GM20000 (cell line): ENCODE measurements at regions not wholly inside any gene's neighbourhood (a gene's known extent, or its start where the extent isn't known, plus 50 kb on each side); places are given as distances from the start of the nearest gene placed in this dataset.
A peak's percentile ranks its signal among the peaks of the same experiment; 100 is the strongest.

Experiments used
- DNase-seq: peaks from one replicate; pipeline ENCODE4 v3.0.0; 2012; ENCODE audit warnings: low spot score
- CTCF ChIP-seq: IDR thresholded peaks from 2 replicates; pipeline ENCODE4 v1.5.1; 2012; ENCODE audit warnings: mild to moderate bottlenecking, control low read depth; ENCODE audit errors: extremely low read depth, missing control alignments

- no peak for TF ChIP-seq CTCF
- no peak for DNase-seq
These were observed 110.6 kb downstream of the PFKFB3 start for GRCh38 chr10:6313111-6313895.

- no peak for TF ChIP-seq CTCF
- DNase-seq, result no peak
These were observed 112.0 kb downstream of the PFKFB3 start for GRCh38 chr10:6314620-6315205.

- no peak for TF ChIP-seq CTCF
- DNase-seq, result no peak
These were observed 116.4 kb downstream of the PFKFB3 start for GRCh38 chr10:6319119-6319518.

- DNase-seq, result peak; percentile 38
- TF ChIP-seq CTCF, result no peak
These were observed 117.7 kb downstream of the PFKFB3 start for GRCh38 chr10:6320320-6321010.

GRCh38 chr10:6321880-6322279 lies 119.1 kb downstream of the PFKFB3 start:
- no peak for TF ChIP-seq CTCF
- no peak for DNase-seq

GRCh38 chr10:6322805-6323204 lies 120.1 kb downstream of the PFKFB3 start:
- DNase-seq, result no peak
- no peak for TF ChIP-seq CTCF

- no peak for TF ChIP-seq CTCF
- DNase-seq, result no peak
These were observed 125.4 kb downstream of the PFKFB3 start for GRCh38 chr10:6327961-6328698.
